Endometrial microvascular endothelial cells (primary cell): ENCODE measurements at regions not wholly inside any gene's neighbourhood (a gene's known extent, or its start where the extent isn't known, plus 50 kb on each side); places are given as distances from the start of the nearest gene placed in this dataset.

Source experiments
- in situ Hi-C: cut with HindIII; loops from 2 replicates; pipeline ENCODE4 v1.10.0; 2017; ENCODE audit warnings: low sequenced_read_pairs, low pct_unique_long_range_greater_than_20kb; ENCODE audit errors: inconsistent ontology term

DNA sequence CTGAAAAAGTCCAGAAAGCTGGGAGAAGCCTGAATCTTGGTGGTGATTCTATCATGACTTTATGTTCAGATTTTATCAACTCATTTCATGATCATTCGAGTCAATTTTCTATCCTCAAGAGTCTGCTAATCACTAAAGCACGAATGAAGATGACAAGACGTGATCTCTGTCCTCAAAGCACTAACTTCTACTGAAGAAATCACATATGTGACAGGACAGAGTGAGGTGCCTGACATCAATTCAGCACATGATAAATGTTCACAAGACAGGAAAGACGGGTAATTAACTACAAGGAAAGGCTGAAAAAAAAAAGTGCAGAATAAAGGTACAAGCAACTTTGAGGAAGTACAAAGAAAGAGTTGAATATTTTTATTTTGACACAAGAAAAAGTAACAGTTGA, 487.1 kb downstream of the EFNB2 start:
- in situ Hi-C loops, result no loop called here

DNA sequence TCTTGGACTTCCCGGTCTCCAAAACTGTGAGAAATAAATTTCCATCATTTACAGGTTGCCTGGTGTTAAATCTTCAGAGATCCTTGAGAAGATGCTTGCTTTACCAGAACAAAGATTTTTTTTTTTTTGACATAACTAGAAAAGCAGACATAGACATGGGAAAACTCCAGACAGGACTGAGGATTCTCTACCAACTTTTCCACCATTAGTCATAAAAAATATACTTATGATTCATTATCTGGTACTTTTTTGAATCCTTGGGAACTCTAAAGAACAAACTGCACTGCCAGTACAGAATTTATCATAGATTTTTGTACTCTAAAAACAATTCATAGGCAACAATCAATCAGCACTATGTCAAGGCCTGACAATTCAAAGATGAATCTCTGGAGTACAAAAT, 487.6 kb downstream of the EFNB2 start:
- in situ Hi-C loops, result no loop called here

- in situ Hi-C loops, result no loop called here
These were observed 492.4 kb downstream of the EFNB2 start for GRCh38 chr13:106042996-106043581.

DNA sequence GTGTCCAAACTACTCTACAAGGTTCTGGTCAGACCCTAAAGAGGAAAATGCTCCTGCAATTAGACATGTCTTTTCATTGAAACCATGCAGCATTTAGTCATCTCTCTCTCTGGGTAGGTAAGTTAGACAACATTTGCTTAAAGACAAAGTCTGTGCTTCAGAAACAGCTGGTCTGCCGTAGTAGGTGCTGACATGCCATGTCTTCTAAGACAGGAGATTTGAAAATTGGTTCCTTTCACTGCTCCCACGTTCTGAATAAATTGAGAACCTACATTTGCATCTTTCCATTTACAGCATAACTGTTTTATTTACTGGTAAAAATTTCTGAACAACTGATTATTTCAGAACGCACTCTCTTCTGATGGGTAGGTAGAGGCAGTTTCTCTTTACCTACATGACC, 494.0 kb downstream of the EFNB2 start:
- in situ Hi-C loops, result no loop called here

DNA sequence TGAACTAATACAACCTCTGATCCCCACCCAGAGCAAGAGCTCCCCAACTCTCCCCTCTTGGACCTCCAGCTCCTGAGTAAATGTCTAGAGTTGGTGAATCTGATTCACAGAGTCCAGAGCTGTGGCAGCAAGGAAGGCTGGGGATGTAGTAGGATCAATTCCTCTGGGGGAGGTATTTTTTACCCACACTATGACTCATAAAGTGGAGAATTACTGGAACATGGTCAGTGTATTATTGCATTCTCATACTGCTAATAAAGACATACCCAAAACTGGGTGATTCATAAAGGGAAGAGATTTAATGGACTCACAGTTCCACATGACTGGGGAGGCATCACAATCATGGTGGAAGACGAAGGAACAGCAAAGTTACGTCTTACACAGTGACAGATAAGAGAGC, 496.7 kb downstream of the EFNB2 start:
- in situ Hi-C loops, result no loop called here

- in situ Hi-C loops, result no loop called here
These were observed 498.6 kb downstream of the EFNB2 start for GRCh38 chr13:106036870-106037269.

DNA sequence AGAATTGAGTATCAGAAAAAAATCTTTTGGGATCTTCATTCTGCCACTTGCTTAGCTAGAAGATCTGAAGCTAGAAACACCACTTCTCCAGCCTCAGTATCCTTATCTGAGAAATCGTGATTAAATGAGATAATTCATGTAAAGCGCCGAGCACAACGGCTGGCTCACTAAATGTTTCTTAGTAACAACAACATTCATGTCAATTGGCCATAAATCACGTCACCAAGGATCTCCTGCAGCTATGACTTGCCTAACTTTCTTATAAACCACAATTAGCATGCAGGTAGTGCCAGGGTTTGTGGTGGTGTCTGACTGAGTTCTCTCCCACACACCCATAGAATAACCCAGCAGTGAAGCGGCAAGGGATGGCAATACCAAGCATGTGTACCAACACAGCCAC, 501.3 kb downstream of the EFNB2 start:
- in situ Hi-C loops, result no loop called here

DNA sequence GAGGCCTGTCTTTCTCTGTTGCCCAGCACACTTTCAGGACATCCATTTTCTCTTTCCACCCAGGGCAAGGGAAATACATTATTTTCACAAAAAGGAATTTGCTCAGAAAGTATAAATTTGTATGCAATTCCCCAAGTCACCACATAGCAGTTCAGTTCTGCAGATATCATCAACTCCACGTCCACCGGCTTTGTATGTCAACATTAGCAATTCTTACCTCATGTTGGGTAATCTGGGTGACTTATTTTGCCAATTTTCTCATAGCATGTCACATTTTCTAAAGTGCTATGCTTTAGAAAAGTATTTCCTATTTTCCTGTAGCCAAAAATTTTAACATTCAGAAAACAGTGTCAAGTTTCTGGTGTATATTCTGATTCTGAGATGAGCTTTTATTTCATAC, 501.8 kb downstream of the EFNB2 start:
- in situ Hi-C loops, result no loop called here

DNA sequence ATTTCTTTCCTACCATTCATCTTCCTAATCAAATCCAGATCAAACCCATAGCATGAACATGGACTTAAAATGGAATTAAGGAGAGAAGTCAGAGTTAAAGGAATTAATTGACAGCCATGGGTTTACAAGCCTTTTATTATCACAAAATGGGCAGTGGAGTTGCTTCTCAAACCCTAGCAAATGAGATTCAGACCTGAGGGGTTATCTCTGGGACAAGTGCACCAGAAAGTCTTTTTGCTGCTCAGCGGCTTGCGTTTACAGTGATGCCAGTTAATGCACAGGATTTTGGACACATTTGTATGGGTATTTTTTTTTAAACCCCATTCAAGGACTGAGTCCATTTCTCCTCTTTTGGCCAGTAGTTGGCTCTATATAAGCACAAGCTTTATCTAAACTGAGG, 503.0 kb downstream of the EFNB2 start:
- in situ Hi-C loops, result no loop called here

DNA sequence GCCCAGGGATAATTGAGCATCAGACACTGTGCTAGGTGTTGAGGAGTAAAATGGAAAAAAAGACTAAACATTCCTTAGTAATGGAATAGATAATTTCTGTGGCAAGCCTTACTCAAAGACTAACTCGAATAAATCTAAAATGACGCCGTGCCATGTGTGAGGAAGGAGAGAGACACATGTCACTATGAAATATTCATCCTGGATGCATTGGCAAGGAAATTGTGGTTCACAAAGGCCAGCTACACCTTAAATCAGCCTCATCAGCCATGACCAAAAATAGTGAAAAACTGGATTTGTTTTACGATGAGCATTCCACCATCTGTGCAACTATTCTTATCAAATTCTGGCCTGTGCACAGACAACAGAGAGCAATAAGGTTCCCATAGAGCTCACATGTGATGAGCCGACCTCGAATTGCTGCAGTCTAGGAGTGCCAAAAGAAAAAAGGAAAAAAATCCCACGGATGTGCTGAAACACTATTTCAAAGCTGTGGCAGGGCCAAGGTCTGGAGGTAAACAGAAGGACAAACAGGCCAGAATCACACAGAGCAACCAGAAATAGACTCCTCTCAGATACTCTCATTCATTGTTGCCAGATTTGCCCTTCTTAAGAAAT, 505.7 kb downstream of the EFNB2 start:
- in situ Hi-C loops, result no loop called here

GRCh38 chr13:106028911-106029310, 506.6 kb downstream of the EFNB2 start:
- in situ Hi-C loops, result no loop called here

DNA sequence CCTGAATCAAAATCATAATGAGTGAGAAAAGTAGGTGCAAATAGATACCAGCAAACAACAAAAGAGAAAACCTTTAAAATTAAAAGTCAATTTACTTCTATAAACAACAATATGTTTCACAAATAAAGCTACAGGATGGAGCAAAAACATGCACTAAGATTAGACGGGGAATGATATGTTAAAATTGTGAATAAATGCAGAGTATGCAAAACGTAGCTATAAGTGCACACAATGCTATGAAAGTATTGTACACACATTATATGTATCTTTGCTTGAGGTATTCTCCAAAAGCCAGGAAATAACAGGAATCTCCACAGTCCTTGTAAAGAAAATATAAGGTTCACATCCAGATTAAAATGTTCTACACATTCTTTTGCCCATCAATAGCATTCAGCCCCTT, 523.9 kb downstream of the EFNB2 start:
- in situ Hi-C loops, result no loop called here

GRCh38 chr13:106010836-106011235, 524.6 kb downstream of the EFNB2 start:
- in situ Hi-C loops, result no loop called here

- in situ Hi-C loops, result no loop called here
These were observed 526.9 kb downstream of the EFNB2 start for GRCh38 chr13:106008540-106008939.

- in situ Hi-C loops, result no loop called here
These were observed 528.3 kb downstream of the EFNB2 start for GRCh38 chr13:106007156-106007555.

GRCh38 chr13:106003651-106004050, 531.8 kb downstream of the EFNB2 start:
- in situ Hi-C loops, result no loop called here

DNA sequence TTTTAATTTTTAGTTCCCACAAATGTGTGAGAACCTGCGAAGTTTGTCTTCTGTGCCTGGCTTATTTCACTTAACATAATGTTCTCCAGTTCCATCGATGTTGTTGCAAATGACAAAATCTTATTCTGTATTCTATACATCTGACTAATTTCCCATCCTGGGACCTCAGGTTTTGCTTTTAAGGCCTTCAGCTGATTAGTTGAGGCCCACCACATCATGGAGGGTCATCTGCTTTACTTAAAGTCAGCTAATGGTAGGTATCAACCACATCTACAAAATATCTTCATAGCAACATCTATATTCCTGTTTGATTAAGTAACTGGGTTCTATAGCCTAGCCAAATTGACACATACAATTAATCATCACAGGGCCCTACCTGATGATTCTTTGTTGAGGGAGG, 534.0 kb downstream of the EFNB2 start:
- in situ Hi-C loops, result no loop called here

- in situ Hi-C loops, result no loop called here
These were observed 537.6 kb downstream of the EFNB2 start for GRCh38 chr13:105997581-105998550.

- in situ Hi-C loops, result no loop called here
These were observed 539.0 kb downstream of the EFNB2 start for GRCh38 chr13:105996391-105997025.

- in situ Hi-C loops, result no loop called here
These were observed 541.1 kb downstream of the EFNB2 start for GRCh38 chr13:105994340-105994739.
